Renal cortex interstitium (tissue), 11 donors: ENCODE measurements at regions not wholly inside any gene's neighbourhood (a gene's known extent, or its start where the extent isn't known, plus 50 kb on each side); places are given as distances from the start of the nearest gene placed in this dataset.

Source experiments
- DNase-seq, 11 donors: peaks; one replicate each; pipeline ENCODE4 v3.0.0-alpha.2; 2013; ENCODE audit warnings: low read depth in 9 of 11, low spot score in 4 of 11; ENCODE audit errors: extremely low read depth in 1 of 11

DNA sequence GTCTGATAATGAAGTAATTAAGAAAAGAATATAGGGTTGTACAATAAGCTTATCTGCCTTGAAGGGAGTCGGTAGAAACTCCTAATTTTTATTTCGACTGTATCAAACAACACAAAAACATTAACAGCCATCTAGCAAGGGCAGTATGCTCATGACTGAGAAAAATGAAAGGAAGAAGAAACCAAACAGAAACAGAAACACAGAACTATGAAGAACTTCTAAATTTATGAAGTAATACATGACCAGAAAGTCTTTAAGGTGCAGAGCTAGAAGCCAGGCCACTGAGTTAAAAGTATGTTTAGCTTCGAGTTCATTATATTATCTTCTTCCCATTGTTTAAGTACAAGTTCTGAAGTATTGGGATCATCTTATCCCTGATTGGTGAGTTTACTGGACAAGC, 367.3 kb upstream of the C9orf72 start:
- no peak for DNase-seq

DNA sequence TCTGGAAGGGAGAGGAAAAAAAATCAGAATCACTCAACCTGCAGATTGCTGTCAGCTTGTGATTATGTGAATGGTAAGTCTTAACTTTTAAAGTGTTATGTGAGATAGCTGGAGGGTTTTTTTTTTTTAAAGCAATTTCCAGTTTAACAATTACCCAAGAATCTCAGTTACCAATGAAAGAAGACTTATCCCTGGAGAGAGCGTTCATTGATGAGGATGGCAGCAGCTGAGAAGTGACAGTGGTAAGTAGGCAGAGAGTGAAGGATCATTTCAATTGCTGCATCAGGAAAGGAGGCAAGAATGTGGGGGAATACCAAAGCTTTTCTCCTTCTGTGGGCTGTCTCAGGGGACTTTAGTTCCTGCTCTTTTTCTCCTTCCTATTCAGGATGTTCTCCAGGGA, 370.2 kb upstream of the C9orf72 start:
- no peak for DNase-seq

GRCh38 chr9:27945386-27945785, 372.1 kb upstream of the C9orf72 start:
- no peak for DNase-seq

DNA sequence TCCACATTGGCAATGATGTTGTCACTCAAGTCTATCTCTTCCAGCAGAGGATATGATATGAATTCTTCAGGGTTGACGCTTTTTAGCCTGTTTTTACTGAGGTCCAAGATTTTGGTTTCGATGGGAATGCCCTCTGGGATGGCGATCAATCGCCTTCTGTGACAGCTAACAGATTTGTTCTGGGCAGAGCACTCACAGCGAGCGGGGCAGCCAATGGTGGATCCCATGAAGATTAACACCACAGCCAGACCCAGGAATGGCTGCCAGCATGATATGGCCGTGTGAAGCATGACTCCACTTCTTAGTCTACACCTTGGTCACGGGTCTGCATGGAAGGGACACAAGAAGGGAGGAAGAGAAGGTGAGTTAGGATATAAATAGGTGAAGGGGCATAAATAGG, 377.1 kb upstream of the C9orf72 start:
- DNase-seq = no peak

DNA sequence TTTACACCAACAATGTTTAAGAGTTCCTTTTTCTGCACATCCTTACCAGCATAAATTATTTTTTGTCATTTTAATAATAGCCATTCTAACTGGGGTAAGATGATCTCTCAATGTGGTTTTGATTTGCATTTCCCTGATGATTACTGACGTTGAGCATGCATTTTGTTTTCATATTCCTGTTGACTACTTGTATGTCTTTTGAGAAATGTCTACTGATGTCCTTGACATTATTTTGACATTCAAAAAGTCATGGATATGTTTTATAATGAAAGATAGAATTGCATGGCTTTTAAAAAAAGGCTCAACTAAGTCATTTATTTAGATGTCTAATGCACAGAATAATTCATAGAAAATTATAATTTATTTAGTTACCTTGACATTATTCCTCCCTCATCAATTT, 381.6 kb upstream of the C9orf72 start:
- DNase-seq = no peak

GRCh38 chr9:27963836-27964235, 390.6 kb upstream of the C9orf72 start:
- DNase-seq = no peak

- DNase-seq = no peak
These were observed 393.9 kb upstream of the C9orf72 start for GRCh38 chr9:27967210-27967609.

DNA sequence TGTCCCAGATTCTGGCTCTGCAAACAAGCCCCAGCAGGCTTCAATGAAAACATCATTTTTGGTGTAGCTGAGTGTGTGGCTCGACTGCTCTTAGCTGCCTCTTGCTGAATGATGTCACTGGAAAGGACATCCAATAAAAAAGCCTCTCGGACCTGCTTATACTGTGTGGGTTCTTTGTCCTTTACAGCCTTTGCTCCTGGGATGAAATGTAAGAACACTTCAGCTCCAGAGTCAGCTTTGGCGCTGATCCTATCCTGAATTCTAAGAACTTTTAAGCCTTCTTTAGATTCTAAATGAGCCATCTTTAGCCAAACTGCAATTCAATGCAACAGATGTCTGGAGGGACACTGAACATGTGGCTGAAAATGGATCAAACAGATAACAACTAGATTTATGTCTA, 404.6 kb upstream of the C9orf72 start:
- DNase-seq = no peak

DNA sequence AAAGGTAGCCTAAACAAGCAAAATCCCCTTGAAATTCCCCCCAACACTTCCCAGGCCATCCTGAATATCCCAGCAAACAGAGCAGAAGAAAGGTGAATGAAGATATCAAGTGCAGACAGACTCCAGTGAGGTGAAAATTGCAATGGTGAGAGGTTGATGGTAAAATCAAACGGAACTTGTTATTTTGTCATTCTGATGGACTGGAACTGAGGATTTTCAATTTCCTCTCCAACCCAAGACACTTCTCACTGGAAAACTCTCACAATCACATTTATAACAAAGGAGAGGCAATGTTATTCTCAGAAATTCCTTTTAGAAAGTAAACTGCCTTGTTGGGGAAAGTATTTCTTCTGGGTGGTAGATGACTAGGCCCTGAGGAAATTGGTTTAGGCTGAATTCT, 412.4 kb upstream of the C9orf72 start:
- DNase-seq = no peak

DNA sequence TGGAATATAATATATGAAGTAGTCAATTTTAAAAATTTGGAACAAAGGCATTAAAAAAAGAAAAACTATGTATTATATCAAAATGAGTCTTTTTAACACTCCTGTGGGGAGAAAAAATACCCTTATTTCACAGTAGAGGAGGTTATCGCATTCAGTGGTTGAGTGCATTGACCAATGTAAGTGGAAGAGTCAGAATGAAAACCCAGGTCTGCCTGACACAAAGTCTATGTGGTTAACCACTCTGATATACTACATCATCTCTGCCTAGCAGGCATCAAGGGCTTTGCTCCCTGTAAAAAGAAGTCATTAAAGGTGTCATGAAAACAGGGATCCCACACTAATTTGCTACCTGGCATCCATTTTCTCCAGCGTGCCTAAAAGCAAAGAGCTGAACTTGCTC, 417.2 kb upstream of the C9orf72 start:
- DNase-seq = no peak

GRCh38 chr9:27991221-27991620, 417.9 kb upstream of the C9orf72 start:
- no peak for DNase-seq

DNA sequence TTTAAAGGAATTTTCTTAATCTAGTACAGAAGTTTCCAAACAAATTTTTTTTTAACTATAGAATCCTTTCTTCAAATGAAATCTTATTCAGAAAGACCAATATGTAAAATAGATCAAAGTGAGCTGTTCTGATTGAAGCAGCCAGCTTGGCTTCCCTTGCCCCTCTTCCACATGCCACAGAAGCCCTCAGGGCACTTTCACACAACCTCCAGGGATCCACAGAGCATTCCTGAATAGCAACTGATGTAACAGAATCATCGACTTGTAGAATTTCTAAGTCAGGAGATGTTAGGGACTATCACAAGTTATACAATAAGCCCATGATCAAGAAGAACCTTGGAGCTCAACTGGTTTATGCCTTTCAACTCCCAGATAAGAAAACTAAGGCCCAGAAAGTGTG, 427.8 kb upstream of the C9orf72 start:
- no peak for DNase-seq

DNA sequence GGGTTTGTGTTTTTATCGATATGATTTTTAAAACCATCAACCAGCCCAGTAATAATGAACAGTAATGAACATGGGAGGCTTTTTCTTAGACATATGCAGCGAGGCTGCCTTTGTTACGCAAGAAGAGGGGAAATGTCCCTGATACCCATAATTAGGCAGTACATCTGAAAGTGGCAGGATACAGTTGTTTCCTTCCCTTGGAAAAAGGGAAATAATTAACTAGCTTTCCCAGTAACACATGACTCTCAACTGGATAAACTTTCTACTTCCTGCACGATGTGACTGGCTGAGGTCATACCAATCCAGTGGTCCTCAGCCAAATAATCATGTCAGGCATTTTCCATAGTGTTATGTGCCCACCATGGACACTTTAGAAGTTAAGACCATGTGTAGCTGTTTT, 431.6 kb upstream of the C9orf72 start:
- DNase-seq = peak in 1 of 11 donors; percentile 8

DNA sequence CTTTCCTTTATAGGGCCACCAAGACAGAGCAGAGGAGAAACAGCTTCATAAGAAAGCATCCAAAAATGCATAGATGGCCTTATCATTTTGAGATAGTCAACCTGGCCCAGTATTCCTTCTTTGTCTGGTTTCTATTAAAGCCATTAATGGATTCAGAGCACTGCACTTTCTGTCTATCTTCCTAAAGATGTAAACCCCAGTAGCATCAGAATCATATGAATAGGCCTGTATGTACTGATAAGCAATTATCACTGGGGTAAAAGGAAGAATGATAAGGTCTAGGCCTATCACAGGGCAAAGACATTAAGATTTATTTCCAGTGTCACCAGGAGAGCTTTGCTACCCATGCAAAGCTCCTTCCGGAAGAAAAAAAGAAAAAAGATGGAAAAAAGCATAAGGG, 432.5 kb upstream of the C9orf72 start:
- DNase-seq = no peak

DNA sequence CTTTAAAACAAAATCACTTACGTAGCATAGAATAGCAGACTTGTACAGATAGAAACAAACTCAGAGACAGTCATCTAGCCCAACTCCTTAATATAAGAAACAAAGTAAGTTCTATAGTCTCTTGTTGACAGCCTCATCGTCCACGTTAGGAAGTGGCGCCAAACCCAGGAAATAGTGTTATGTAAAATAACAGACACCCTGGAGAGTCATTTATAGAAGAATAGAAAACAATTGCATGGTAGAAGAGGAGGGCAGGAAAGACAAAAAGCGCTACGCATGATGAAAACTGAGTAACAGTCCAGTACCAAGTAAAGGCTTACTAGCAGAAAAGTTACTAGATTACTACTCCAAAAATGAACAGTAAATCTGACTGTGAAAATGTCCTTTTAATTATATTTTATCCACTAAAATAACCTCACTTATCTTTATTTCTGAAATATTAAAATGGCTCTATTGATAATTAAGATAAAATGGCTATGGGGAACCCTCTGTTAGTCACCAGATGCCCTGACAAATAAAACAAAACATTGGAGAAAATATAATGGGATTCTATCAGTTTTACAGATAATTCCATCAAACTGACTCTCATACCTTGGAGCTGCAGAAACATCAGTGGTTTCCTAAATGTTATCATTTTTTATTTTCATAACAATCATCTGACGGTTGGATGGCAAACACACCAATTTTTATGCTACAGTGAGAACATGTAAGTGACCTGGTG, 434.0 kb upstream of the C9orf72 start:
- DNase-seq = no peak

GRCh38 chr9:28014212-28014611, 440.9 kb upstream of the C9orf72 start:
- DNase-seq = no peak

GRCh38 chr9:28024676-28025075, 451.4 kb upstream of the C9orf72 start:
- DNase-seq = no peak

- no peak for DNase-seq
These were observed 451.9 kb upstream of the C9orf72 start for GRCh38 chr9:28025186-28025585.

- DNase-seq = no peak
These were observed 458.4 kb upstream of the C9orf72 start for GRCh38 chr9:28031521-28032267.

DNA sequence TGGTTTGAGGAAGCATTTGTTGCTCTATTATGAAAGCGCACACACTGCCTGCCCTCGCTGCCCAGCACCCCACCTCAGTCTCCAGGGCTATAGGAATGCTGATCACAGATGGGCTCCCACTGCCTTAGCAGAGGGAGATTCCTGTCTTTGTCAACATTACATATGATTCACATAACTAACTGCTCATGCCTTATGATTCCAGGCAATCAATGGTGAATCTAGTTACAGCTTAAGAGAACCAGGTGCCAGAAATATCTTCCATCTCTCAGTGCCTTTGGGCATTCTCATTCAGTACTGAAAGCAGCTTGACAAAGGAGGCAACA, 458.9 kb upstream of the C9orf72 start:
- DNase-seq = no peak

DNA sequence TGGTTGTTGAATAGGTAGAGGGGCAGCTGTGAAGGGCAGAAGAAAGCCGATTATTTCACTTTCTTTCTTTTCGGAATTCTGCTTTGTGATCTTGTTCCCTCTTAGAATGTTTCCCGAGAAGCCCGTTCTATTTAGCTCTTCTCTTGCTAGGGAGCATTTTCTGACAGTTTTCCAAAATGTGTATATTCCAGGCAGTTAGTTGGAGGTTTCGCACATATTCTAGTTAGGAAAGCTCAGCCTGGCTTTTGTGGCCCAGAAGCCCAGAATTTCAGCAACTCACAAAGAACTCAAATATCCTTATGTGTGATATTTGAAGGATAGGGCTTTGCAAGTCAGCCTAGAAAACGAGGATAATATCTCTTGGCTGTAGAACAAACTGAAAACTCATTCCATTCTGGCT, 461.0 kb upstream of the C9orf72 start:
- DNase-seq = no peak
